ENCODE measurements at regions not wholly inside any gene's neighbourhood (a gene's known extent, or its start where the extent isn't known, plus 50 kb on each side); places are given as distances from the start of the nearest gene placed in this dataset.

DNA sequence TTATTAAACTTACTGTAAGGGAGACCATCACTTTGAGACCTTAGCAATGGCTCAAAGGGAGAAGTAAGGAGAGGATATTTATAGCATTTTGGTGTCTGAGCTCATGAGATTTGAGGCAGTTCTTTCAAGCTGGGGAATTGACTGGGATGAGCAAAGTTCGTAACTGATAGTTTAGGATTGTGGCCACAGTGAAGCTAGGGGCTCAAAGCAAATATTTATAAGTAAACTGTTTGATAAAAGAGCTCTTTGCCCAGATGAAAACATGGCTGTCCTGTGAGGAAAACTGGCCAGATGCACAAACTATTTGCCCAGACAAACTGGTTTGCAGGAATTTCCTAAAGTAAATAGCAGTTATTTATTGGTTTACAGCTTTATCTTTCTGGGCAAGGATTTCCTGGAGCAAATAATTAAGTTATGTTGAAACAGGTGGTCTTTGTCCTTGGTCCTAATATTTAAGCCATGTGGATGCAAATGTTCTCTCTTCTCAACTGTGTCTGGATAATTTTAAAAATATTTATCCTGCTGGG, 59.7 kb upstream of the TMTC4 start:
- WGBS, 2 donors = 33 to 43% methylated on average over 1 of the region's 1 CpG
- DNase-seq = no peak
- Histone ChIP-seq H3K9me3 (no peaks in the 10 kb centered on the region), H3K4me3 (no peak overlapping the region), H3K4me1 (no peaks in the 10 kb centered on the region), H3K36me3 (ENCODE audit: low read depth, missing control alignments) (no peaks in the 10 kb centered on the region), H3K27ac (no peak overlapping the region), H3K27me3 (no peaks in the 10 kb centered on the region)
- TF ChIP-seq, protein P1, sequence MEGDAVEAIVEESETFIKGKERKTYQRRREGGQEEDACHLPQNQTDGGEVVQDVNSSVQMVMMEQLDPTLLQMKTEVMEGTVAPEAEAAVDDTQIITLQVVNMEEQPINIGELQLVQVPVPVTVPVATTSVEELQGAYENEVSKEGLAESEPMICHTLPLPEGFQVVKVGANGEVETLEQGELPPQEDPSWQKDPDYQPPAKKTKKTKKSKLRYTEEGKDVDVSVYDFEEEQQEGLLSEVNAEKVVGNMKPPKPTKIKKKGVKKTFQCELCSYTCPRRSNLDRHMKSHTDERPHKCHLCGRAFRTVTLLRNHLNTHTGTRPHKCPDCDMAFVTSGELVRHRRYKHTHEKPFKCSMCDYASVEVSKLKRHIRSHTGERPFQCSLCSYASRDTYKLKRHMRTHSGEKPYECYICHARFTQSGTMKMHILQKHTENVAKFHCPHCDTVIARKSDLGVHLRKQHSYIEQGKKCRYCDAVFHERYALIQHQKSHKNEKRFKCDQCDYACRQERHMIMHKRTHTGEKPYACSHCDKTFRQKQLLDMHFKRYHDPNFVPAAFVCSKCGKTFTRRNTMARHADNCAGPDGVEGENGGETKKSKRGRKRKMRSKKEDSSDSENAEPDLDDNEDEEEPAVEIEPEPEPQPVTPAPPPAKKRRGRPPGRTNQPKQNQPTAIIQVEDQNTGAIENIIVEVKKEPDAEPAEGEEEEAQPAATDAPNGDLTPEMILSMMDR (IDR thresholded peaks at IDR 0.05) = no peak
- TF ChIP-seq POLR2A (IDR thresholded peaks at IDR 0.05) = no peak
- intact Hi-C loops (cut with DNase I; ENCODE audit: low total_unique reads) = no loop called here

DNA sequence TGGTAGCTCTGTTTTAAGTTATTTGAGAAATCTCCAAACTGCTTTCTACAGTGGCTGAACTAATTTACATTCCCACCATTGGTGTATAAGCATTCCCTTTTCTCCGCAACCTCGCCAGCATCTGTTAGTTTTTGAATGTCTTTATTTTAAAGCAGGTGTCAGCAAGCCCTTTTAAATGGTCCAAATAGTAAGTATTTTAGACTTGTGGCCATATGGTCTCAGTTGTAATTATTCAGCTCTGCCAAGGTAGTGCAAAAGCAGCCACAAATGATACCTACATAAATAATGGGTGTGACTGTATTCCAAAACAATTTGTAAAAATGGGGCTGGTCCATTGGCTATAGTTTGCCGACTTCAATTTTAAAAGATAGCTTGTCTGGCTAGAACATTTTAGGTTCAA, 58.7 kb upstream of the TMTC4 start:
- intact Hi-C loops (cut with DNase I; ENCODE audit: low total_unique reads) = no loop called here

DNA sequence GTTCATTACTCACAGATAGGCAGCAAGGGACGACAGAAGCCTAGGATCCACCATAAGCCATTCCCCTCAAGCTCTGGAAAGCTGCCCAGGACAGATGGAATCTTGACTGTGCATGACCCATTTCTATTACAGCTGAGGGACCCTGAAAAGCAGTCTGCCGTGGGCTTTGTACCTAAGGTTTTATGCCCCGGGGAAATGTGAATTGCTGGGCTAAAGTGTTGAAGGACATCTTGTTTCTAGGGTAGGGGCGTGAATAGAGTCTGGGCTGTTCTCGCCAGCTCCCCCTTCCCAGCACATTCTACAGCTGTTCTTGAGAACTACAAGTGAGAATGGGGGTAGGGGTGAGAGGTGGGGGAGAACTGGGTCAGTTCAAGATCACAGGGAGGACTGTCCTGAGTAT, 53.6 kb upstream of the TMTC4 start:
- no peak overlapping the region for H3K27ac ChIP-seq
- H3K4me3 ChIP-seq = no peak overlapping the region
- no peaks in the 10 kb centered on the region for H3K27me3 ChIP-seq
- intact Hi-C loops (cut with DNase I; ENCODE audit: low total_unique reads) = no loop called here
- H3K9me3 ChIP-seq = no peaks in the 10 kb centered on the region
- no peaks in the 10 kb centered on the region for H3K36me3 ChIP-seq (ENCODE audit: low read depth, missing control alignments)
- TF ChIP-seq POLR2A (IDR thresholded peaks at IDR 0.05) = no peak
- TF ChIP-seq, protein P1 (IDR thresholded peaks at IDR 0.05) = no peak
- H3K4me1 ChIP-seq = no peaks in the 10 kb centered on the region
- 83 to 86% methylated on average over 5 of the region's 5 CpGs for WGBS, 2 donors
- DNase-seq = no peak

More for the DNA sequence above, 58.7 kb upstream of the TMTC4 start:
- no peaks in the 10 kb centered on the region for H3K27me3 ChIP-seq
- no peaks in the 10 kb centered on the region for H3K9me3 ChIP-seq
- WGBS, 2 donors = 87 to 97% methylated on average over 3 of the region's 3 CpGs
- H3K36me3 ChIP-seq (ENCODE audit: low read depth, missing control alignments) = no peaks in the 10 kb centered on the region
- no peak overlapping the region for H3K4me3 ChIP-seq
- no peak for DNase-seq
- TF ChIP-seq, protein P1 (IDR thresholded peaks at IDR 0.05) = no peak
- no peak for TF ChIP-seq POLR2A (IDR thresholded peaks at IDR 0.05)
- H3K4me1 ChIP-seq = no peaks in the 10 kb centered on the region
- H3K27ac ChIP-seq = no peak overlapping the region

DNA sequence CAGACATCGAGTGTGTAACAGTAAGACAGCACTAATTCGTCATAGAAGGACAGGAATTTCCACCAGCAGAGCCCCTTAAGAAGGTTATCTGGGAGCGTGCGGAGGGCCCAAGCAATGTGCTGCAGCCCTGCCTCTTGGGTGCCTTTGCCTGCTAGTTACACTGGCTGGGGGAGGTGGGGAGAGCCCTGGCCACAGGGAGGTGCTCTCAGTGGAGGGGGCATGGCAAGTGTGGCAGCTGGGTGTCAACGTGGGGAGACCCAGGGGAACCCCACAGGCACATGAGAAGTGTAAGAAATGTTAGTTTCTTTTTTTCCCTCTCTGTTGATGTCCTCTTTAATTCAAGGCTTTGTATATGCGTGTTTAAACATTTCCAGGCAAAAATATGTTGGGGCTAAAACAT, 50.9 kb upstream of the TMTC4 start:
- no peaks in the 10 kb centered on the region for H3K27me3 ChIP-seq
- no peaks in the 10 kb centered on the region for H3K9me3 ChIP-seq
- no peak overlapping the region for H3K27ac ChIP-seq
- H3K36me3 ChIP-seq (ENCODE audit: low read depth, missing control alignments) = no peaks in the 10 kb centered on the region
- TF ChIP-seq, protein P1 (IDR thresholded peaks at IDR 0.05) = no peak
- H3K4me3 ChIP-seq = no peak overlapping the region
- intact Hi-C loops (cut with DNase I; ENCODE audit: low total_unique reads) = no loop called here
- no peaks in the 10 kb centered on the region for H3K4me1 ChIP-seq
- WGBS, 2 donors = 64 to 71% methylated on average over 6 of the region's 6 CpGs
- no peak for DNase-seq

DNA sequence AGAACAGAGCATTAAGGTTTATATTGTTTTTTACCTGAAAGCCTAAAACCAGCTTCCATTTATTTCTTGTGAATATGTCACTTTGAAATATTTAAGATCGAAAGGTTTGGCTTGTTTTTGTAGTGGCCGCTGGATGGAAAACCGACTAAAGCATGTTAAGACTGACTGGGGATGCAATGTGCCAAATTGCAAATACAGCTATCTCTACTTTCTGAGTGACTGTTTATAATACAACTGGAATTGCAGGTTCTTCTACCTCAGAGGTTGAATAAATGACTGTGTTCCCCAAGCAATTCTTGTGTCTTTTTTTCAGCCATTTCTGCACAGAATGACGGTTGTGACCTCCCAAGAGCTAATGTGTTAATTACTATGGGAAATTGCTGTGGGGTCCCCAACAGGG, 50.0 kb upstream of the TMTC4 start:
- no peak overlapping the region for H3K4me3 ChIP-seq
- no peak overlapping the region for H3K27ac ChIP-seq
- DNase-seq = no peak
- no peaks in the 10 kb centered on the region for H3K27me3 ChIP-seq
- H3K9me3 ChIP-seq = no peaks in the 10 kb centered on the region
- no peaks in the 10 kb centered on the region for H3K4me1 ChIP-seq
- WGBS, 2 donors = 88 to 92% methylated on average over 4 of the region's 4 CpGs
- TF ChIP-seq, protein P1 (IDR thresholded peaks at IDR 0.05) = no peak
- TF ChIP-seq POLR2A (IDR thresholded peaks at IDR 0.05) = no peak
- intact Hi-C loops (cut with DNase I; ENCODE audit: low total_unique reads) = no loop called here
- no peaks in the 10 kb centered on the region for H3K36me3 ChIP-seq (ENCODE audit: low read depth, missing control alignments)
